ENCODE measurements at regions not wholly inside any gene's neighbourhood (a gene's known extent, or its start where the extent isn't known, plus 50 kb on each side); places are given as distances from the start of the nearest gene placed in this dataset.

DNA sequence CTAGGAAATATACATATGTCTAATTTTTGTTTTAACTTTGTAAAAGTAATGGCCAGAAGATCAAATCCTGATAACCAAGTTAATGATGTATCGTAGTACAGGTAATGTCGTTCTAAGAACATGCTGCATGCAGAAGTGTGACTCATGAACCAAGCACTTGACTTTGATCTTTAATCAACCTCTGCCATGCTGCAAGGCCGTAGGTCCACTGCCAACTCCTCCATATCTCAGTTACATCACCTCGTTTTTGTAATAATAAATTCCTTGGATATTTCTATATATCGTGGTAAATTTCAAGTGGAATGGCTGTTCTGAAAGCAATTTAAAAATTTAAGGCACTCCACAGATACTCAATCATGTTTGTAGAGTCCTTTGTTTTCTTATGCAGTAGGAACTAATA is 771.7 kb downstream of the EPHA7 start:
- TF ChIP-seq, protein P1, sequence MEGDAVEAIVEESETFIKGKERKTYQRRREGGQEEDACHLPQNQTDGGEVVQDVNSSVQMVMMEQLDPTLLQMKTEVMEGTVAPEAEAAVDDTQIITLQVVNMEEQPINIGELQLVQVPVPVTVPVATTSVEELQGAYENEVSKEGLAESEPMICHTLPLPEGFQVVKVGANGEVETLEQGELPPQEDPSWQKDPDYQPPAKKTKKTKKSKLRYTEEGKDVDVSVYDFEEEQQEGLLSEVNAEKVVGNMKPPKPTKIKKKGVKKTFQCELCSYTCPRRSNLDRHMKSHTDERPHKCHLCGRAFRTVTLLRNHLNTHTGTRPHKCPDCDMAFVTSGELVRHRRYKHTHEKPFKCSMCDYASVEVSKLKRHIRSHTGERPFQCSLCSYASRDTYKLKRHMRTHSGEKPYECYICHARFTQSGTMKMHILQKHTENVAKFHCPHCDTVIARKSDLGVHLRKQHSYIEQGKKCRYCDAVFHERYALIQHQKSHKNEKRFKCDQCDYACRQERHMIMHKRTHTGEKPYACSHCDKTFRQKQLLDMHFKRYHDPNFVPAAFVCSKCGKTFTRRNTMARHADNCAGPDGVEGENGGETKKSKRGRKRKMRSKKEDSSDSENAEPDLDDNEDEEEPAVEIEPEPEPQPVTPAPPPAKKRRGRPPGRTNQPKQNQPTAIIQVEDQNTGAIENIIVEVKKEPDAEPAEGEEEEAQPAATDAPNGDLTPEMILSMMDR (IDR thresholded peaks at IDR 0.05; ENCODE audit: low read length): no peak
- TF ChIP-seq EZH2 (optimal IDR thresholded peaks at IDR 0.05; ENCODE audit: low read depth, low read length) (no peak), EZH2phosphoT487 (IDR thresholded peaks at IDR 0.05; ENCODE audit: low read length) (no peak)

All from MM.1S (cell line).